MG63 (cell line): ENCODE measurements at regions not wholly inside any gene's neighbourhood (a gene's known extent, or its start where the extent isn't known, plus 50 kb on each side); places are given as distances from the start of the nearest gene placed in this dataset.
"Not testable (repeated sequence)": the region's sequence is repeated elsewhere in the genome, so short reads cannot be mapped to it uniquely, and the experiment has no call there.

ENCODE experiments used
- DNase-seq: peaks from one replicate; pipeline ENCODE4 v3.0.0-alpha.2; 2020
- H3K27me3 ChIP-seq: fragments of 250-450 bp; sonication (Bioruptor Pico); 2 replicates; pipeline ENCODE4 v1.5.1; 2020; ENCODE audit warnings: mild to moderate bottlenecking, moderate library complexity
- H3K36me3 ChIP-seq: fragments of 250-450 bp; sonication (Bioruptor Pico); 2 replicates; pipeline ENCODE4 v1.5.1; 2020; ENCODE audit warnings: mild to moderate bottlenecking, moderate library complexity
- H3K4me3 ChIP-seq: fragments of 250-450 bp; sonication (Bioruptor Pico); 2 replicates; pipeline ENCODE4 v1.5.1; 2020; ENCODE audit warnings: mild to moderate bottlenecking, moderate library complexity
- H3K9me3 ChIP-seq: fragments of 250-450 bp; sonication (Bioruptor Pico); 2 replicates; pipeline ENCODE4 v1.5.1; 2020; ENCODE audit warnings: mild to moderate bottlenecking, moderate library complexity

GRCh38 chr12:70008944-70009343, 183.9 kb downstream of the MYRFL start:
- Histone ChIP-seq H3K4me3 (no peak overlapping the region), H3K27me3 (no peaks in the 10 kb centered on the region; the same call in 1 of the 2 replicates), H3K9me3 (peaks cover 13% of the 10 kb centered on the region), H3K36me3 (no peaks in the 10 kb centered on the region)
- DNase-seq: no peak

- Histone ChIP-seq H3K36me3 (no peaks in the 10 kb centered on the region), H3K4me3 (no peak overlapping the region), H3K9me3 (peaks cover 13% of the 10 kb centered on the region), H3K27me3 (no peaks in the 10 kb centered on the region; the same call in 1 of the 2 replicates)
- no peak for DNase-seq
These were observed 186.3 kb downstream of the MYRFL start for GRCh38 chr12:70011353-70011752.

GRCh38 chr12:70013016-70013415, 188.0 kb downstream of the MYRFL start:
- not testable (repeated sequence) for H3K36me3 ChIP-seq, H3K27me3 ChIP-seq, DNase-seq, H3K4me3 ChIP-seq
- H3K9me3 ChIP-seq: peaks cover 11% of the 10 kb centered on the region

GRCh38 chr12:70028515-70028914, 203.5 kb downstream of the MYRFL start:
- DNase-seq: no peak
- Histone ChIP-seq H3K4me3 (no peak overlapping the region), H3K36me3 (no peaks in the 10 kb centered on the region), H3K27me3 (no peaks in the 10 kb centered on the region; the same call in 1 of the 2 replicates), H3K9me3 (no peaks in the 10 kb centered on the region)

GRCh38 chr12:70028918-70029317, 203.9 kb downstream of the MYRFL start:
- no peak overlapping the region for H3K4me3 ChIP-seq
- no peaks in the 10 kb centered on the region for H3K36me3 ChIP-seq
- H3K9me3 ChIP-seq: no peaks in the 10 kb centered on the region
- H3K27me3 ChIP-seq: no peaks in the 10 kb centered on the region; the same call in 1 of the 2 replicates
- DNase-seq: no peak

- H3K9me3 ChIP-seq: no peaks in the 10 kb centered on the region
- no peaks in the 10 kb centered on the region for H3K36me3 ChIP-seq
- no peak for DNase-seq
- H3K4me3 ChIP-seq: no peak overlapping the region
- no peaks in the 10 kb centered on the region for H3K27me3 ChIP-seq
These were observed 206.0 kb downstream of the MYRFL start for GRCh38 chr12:70031046-70031445.

GRCh38 chr12:70032076-70032475, 207.0 kb downstream of the MYRFL start:
- Histone ChIP-seq H3K9me3 (no peaks in the 10 kb centered on the region), H3K27me3 (no peaks in the 10 kb centered on the region), H3K36me3 (no peaks in the 10 kb centered on the region), H3K4me3 (no peak overlapping the region)
- DNase-seq: no peak

- no peak for DNase-seq
- no peak overlapping the region for H3K4me3 ChIP-seq
- H3K27me3 ChIP-seq: no peaks in the 10 kb centered on the region
- no peaks in the 10 kb centered on the region for H3K9me3 ChIP-seq
- no peaks in the 10 kb centered on the region for H3K36me3 ChIP-seq
These were observed 208.3 kb downstream of the MYRFL start for GRCh38 chr12:70033310-70033709.

GRCh38 chr12:70040141-70040540, 203.1 kb upstream of the CNOT2 start:
- no peaks in the 10 kb centered on the region for H3K36me3 ChIP-seq
- H3K27me3 ChIP-seq: no peaks in the 10 kb centered on the region
- no peaks in the 10 kb centered on the region for H3K9me3 ChIP-seq
- no peak overlapping the region for H3K4me3 ChIP-seq
- DNase-seq: no peak

GRCh38 chr12:70042675-70043074, 200.6 kb upstream of the CNOT2 start:
- H3K4me3 ChIP-seq: no peak overlapping the region
- no peak for DNase-seq
- no peaks in the 10 kb centered on the region for H3K36me3 ChIP-seq
- H3K9me3 ChIP-seq: no peaks in the 10 kb centered on the region
- no peaks in the 10 kb centered on the region for H3K27me3 ChIP-seq

- Histone ChIP-seq H3K36me3 (no peaks in the 10 kb centered on the region), H3K9me3 (no peaks in the 10 kb centered on the region), H3K27me3 (no peaks in the 10 kb centered on the region), H3K4me3 (no peak overlapping the region)
- no peak for DNase-seq
These were observed 199.6 kb upstream of the CNOT2 start for GRCh38 chr12:70043490-70044138.

GRCh38 chr12:70044167-70044566, 199.1 kb upstream of the CNOT2 start:
- no peak for DNase-seq
- no peaks in the 10 kb centered on the region for H3K9me3 ChIP-seq
- H3K27me3 ChIP-seq: no peaks in the 10 kb centered on the region
- H3K36me3 ChIP-seq: no peaks in the 10 kb centered on the region
- no peak overlapping the region for H3K4me3 ChIP-seq

- no peak overlapping the region for H3K4me3 ChIP-seq
- H3K9me3 ChIP-seq: no peaks in the 10 kb centered on the region
- H3K36me3 ChIP-seq: no peaks in the 10 kb centered on the region
- no peaks in the 10 kb centered on the region for H3K27me3 ChIP-seq
- no peak for DNase-seq
These were observed 198.2 kb upstream of the CNOT2 start for GRCh38 chr12:70045036-70045435.

GRCh38 chr12:70045514-70045913, 197.7 kb upstream of the CNOT2 start:
- DNase-seq: no peak
- Histone ChIP-seq H3K27me3 (no peaks in the 10 kb centered on the region), H3K4me3 (no peak overlapping the region), H3K36me3 (no peaks in the 10 kb centered on the region), H3K9me3 (no peaks in the 10 kb centered on the region)

GRCh38 chr12:70048521-70049250, 194.5 kb upstream of the CNOT2 start:
- no peak overlapping the region for H3K4me3 ChIP-seq
- no peak for DNase-seq
- no peaks in the 10 kb centered on the region for H3K9me3 ChIP-seq
- H3K27me3 ChIP-seq: no peaks in the 10 kb centered on the region
- H3K36me3 ChIP-seq: no peaks in the 10 kb centered on the region

GRCh38 chr12:70049596-70050360, 193.5 kb upstream of the CNOT2 start:
- H3K9me3 ChIP-seq: no peaks in the 10 kb centered on the region
- no peaks in the 10 kb centered on the region for H3K36me3 ChIP-seq
- DNase-seq: no peak
- no peak overlapping the region for H3K4me3 ChIP-seq
- no peaks in the 10 kb centered on the region for H3K27me3 ChIP-seq

- no peaks in the 10 kb centered on the region for H3K27me3 ChIP-seq
- no peaks in the 10 kb centered on the region for H3K9me3 ChIP-seq
- H3K4me3 ChIP-seq: no peak overlapping the region
- no peaks in the 10 kb centered on the region for H3K36me3 ChIP-seq
- DNase-seq: no peak
These were observed 190.8 kb upstream of the CNOT2 start for GRCh38 chr12:70052476-70052875.
